ENCODE measurements at regions not wholly inside any gene's neighbourhood (a gene's known extent, or its start where the extent isn't known, plus 50 kb on each side); places are given as distances from the start of the nearest gene placed in this dataset.
"Not testable (repeated sequence)": the region's sequence is repeated elsewhere in the genome, so short reads cannot be mapped to it uniquely, and the experiment has no call there.

DNA sequence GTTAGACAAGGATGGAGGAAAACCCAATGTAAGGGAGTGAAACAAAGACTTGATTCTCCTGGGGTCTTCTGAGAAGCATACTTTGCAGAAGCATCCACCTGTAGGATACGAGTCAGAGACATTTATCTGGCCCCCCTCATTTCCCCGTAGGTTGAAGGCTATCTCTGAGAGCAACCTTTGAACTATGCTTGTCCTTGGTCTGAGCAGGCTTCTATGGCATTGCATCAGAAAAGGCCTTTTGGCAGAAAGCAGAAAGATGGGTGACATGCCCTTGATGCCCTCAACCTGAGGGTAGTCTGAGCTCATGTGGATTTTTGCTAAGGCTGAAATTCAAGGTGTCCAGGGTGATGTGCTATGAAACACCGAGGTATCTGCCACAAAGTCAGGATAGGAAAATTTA lies 131.6 kb upstream of the SGO1 start:
- DNase-seq = no peak

DNA sequence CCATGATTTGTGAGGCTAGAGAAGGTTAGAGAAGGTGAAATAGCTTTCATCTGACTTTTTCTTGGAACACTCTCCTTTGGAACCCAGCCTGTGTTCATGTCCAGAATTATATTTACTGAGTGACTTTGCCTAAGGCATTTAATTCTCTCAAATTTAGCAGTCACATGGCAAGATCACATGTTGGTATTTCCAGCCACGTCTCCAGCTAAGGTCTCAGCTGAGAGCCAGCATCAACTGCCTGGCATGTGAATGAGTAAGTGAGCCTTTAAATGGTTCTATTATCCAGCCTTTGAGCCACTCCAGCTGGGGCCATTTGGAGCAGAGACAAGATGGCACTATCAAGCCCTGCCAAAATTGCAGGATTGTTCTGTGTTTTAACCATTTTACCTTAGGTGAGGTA lies 130.2 kb upstream of the SGO1 start:
- no peak for DNase-seq

DNA sequence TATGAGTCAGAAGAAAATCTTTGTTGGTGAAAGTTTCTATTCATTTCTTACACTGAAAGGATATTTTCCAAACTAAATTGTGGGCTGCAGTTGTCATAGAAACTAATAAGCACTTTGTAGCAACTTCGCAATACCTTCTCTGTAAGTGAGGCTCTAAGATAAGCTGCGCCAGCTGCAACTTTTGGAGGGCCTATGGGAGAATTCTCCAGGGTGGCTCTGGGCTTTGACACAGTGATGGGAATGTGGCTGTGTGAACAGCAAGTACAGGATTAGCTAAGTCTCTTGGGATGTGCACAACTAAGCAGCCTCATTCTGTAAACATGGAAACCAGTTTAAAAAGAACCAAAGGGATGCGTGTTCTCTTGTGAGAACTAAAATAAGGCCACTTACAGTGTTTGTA lies 124.6 kb upstream of the SGO1 start:
- no peak for DNase-seq

DNA sequence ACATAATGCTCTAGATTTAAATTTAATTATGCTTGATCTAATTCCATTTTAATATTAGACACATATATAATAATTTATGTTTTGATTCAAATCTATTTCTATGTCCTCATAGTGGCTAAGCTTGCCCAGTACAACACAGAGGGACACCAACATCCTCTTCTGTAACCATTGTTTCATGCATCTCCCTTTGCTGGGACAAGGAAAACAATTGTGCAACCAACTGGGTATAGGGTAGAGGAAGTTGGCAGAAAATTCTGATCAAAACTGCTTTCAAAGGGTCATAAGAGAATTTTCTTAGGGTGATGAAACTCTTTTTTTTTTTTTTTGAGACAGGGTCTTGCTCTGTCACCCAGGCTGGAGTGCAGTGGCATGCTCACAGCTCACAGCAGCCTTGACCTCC lies 121.4 kb upstream of the SGO1 start:
- no peak for DNase-seq

DNA sequence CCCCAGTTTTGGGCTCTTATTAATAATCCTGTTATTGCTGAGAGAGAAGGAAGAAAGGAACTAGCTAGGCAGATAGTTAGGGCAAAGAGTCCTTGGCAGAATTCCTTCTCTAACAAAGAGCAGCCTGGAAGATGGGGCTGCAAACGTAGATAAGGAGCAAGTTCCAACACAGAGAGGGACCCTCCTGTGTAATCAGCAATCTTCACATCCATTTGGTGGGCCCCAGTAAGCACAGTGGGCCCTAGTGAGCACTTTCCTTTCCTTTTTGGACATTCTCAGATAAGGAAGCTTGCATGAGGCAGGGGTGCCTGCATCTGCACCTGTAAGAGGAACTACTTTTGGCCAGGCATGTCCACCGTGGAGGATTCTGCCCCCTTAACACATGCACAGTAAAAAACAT lies 119.6 kb upstream of the SGO1 start:
- DNase-seq = no peak

DNA sequence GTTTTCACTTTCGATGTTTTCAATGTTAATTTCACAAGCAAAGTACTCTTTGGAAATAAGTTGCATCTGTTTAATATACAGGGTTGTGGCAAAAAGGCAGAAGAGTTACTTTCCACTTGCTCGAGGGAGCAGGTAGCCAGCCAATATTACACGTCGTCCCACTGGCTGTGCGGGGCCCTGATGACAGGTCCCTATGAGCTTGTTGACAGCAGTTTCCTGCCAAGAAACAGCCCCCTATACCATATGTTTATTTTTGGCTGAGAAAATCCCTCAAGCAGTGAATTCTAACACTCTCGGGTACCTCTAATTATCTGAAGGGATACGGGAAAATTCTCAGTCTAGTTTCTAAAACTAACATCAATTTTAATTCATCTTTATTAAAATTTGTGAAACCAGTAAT lies 116.8 kb upstream of the SGO1 start:
- DNase-seq = no peak

DNA sequence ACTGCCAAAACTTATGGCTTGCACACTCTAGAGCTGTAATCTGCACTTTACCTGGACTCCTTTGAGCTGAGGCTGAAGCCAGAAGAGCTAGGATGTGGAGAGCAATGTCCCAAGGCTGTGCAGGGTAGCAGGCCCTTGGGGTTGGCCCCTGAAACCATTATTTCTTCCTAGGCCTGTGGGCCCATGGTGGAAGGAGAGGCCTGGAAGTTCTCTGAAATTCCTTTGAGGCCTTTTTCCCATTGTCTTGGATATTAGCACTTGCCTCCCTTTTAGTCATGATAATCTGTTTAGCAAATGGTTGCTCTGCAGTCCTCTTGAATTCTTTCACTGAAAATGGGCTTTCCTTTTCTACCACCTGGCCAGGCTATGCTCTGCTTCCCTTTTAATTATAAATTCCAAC lies 102.0 kb upstream of the SGO1 start:
- DNase-seq = no peak

DNA sequence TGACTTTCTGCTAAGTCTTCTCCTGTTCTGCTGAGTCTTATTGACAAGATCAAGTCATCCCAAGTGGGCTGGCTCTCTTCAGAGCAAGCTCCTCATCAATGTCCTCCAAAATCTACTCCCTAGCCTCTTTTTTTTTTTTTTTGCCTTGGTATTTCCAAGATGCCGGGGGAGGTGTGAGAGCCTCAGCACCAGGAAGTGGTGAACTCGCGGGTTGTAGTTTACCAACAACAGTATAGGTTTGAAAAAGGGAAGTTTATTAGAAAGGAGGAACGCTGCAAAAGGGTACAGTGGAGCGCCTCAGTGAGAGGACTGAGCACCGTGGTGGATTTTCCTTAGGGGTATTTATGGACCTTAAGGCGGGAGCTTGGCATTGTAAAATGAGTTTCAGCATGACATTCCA lies 94.3 kb upstream of the SGO1 start:
- DNase-seq = no peak

DNA sequence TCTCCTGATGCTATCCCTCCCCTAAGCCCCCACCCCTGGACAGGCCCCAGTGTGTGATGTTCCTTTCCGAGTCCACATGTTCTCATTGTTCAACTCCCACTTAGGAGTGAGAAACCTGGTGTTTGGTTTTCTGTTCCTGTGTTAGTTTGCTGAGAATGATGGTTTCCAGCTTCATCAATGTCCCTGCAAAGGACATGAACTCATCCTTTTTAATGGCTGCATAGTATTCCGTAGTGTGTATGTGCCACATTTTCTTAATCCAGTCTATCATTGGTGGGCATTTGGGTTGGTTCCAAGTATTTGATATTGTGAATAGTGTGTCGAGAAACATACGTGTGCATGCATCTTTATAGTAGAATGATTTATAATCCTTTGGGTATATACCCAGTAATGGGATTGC lies 80.0 kb upstream of the SGO1 start:
- DNase-seq = not testable (repeated sequence)

DNA sequence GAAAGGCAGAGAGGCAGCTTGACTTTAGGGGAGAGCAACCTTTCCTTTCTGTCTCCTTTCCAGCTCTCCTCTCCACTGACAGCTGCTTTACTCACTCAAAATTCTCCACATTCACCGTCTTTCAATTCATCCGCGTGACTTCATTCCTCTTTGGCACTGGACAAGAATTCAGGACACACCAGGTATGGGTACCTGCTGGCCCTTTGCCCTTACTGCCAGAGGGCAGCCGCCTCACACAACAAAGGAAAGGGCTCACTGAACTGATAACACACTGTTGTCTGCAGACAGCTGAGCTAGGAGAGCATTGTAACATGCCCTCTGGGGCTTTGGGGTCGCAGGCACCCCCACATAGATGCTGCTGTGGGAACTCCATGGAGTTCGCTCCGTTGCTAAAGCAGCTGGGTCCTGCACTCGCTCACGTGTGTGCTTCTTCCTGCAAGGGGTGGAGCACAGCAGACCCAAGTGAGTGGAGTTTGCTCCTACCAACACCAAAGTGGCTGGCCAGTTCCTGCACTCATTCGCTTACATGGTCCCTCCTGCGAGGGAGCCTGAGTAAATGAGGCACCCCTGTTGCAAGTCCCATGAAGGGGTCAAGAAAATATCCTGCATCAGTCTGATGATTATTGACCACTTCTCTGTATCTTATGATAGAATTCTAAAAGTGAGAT lies 79.0 kb upstream of the SGO1 start:
- DNase-seq = no peak

DNA sequence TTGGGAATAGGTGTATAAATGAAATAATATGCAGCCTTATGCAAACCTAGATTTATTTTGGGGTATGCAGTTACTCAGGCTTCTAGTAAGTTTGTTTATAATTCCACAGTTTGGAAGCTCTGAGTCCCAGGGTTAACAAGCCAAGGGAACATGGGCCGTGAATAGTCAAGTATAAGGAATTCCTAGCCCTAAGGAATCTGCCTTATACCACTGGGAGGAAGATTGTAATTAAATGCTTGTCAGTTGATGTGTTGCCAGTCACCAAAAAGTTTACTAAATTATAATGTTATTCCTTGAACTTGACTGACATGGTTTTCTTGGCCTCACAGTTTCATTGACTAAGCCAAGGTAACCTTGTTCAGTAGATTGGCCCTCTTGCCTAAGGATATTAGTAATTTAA lies 72.4 kb upstream of the SGO1 start:
- DNase-seq = no peak

DNA sequence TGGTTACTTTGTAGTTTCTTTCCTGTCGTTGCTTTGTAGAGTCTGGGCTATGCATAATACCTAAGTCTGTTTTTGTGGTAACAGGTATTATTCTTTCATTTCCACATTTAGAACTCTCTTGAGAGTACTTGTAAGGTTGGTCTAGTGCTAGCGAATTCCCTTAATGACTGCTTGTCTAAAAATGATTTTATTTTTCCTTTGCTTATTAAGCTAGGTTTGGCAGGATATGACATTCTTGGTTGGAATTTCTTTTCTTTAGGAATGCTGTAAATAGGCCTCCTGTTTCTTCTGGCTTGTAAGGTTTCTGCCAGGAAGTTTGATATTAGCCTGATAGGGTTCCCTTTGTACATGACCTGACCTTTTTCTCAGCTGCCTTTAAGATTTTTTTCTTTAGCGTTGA lies 70.1 kb upstream of the SGO1 start:
- DNase-seq = no peak

DNA sequence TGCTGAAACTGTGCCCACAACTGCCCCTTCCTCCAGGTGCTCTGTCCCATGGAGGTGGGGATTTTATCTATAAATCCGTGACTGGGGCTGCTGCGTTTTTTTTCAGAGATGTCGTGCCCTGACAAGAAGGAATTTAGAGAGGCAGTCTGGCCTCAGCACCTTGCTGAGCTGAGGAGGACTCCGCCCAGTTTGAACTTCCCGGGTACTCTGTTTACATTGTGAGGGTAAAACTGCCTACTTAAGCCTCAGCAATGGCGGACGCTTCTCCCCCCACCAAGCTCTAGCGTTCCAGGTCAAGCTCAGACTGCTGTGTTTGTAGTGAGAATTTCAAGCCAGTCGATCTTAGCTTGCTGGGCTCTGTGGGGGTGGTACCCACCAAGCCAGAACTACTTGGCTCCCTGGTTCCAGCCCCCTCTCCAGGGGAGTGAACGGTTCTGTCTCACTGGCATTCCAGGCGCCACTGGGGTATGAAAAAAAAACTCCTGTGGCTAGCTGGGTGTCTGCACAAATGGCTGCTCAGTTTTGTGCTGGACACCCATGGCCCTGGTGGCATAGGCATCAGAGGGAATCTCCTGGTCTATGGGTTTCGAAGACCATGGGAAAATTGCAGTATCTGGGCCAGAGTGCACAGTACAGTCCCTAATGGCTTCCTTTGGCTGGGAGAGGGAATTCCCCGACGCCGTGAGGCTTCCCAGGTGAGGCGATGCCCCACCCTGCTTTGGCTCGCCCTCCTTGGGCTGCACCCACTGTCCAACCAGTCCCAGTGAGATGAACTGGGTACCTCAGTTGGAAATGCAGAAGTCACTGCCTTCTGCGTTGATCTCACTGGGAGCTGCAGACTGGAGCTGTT lies 68.5 kb upstream of the SGO1 start:
- DNase-seq = peak; percentile 4

DNA sequence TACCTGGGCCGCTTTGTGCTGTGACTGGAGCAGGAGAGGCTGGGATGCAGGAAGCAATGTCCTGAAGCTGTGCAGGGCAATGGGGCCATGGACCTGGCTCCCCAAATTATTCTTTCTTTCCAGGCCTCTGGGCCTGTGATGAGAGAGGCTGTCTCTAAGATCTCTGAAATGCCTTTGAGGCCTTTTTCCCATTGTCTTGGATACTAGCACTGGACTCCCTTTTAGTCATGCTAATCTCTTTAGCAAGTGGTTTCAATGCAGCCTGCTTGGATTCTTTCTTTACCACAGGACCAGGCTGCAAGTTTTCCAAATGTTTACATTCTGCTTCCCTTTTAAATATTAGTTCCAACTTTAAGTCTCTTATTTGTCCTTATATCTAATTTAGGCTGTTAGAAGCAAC lies 64.8 kb upstream of the SGO1 start:
- DNase-seq = no peak

DNA sequence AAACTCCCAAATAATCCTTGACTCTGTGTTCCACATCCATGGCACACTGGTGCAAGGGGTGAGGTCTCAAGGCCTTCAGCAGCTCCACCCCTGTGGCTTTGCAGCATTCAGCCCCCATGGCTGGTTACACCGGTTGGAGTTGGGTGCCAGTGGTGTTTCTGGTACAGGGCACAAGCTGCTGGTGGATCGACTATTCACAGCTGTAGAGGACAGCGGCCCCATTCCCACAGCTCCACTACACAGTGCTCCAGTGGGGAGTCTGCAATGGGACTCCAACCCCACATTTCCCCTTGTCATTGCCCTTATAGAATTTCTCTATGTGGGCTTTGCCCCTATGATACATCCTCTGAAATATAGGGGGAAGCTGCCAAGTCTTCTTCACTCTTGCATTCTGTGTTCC lies 64.3 kb upstream of the SGO1 start:
- DNase-seq = no peak

DNA sequence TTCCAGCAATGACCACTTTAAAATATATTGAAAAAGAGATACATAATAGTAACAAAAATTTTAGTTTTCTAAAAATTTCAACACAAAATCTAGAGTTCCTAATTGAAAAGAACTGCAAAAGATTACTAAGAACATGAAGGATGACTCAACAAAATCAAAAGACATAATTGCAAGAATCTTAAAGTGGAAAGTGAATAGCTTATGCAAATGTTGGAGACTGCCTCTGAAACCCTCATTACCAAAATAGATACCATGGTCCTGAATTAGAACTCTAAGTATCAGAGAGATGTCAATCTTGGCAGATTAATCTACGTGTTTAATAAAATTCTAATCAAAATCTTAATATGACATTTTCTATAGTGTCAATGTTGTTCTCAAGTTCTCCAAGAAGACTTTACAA lies 60.7 kb upstream of the SGO1 start:
- DNase-seq = no peak

DNA sequence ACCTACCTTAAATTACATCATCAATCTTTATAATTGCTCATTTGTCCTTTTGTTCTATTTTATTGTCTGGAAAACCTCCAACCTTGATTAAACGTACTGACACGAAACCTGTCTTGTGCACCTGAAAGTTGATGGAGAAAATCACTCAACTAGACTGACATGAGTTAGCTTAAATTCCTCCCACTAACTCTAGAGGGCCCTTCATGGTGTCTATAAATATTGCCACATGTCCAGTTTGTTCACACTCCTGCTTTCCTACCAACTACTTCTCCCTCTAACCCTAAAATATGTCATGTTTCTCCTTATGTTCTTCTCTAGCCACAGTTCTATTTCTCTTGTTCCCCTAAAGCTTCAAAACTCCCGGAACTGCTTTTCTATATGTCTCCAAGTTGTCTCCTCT lies 59.8 kb upstream of the SGO1 start:
- DNase-seq = no peak

DNA sequence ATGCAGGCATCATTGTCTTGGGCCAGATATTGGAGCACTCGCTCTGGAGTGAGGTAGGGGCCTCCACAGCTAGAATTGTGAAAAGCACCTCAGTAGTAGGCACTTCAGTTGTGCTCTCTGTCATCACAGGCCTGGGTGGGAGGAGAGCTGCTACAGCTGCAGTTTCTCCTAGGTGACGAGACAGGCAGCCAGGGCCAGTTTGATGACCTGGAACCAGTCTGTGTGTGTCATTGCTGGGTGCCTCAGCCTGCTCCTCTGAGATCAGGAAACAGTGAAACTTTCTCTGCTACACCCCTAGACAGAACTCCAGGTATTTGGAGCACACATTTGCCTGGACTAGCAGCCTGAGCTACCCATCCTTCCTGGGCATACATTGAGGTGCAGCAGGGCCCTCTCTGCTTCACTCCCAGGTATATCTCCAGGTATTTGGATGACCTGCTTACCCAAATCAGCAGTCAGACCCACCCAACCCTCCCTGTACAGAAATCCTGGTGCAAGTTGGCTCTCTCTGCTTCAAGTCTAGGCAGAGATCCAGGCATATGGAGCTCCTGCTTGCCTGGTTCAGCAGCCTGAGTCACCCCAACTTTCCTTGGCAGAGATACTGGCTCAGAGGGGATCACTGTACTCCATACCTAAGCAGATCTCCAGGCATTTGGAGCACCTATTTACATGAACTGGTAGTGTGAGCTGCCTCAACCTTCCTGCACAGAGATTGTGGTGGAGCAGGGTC lies 54.3 kb upstream of the SGO1 start:
- DNase-seq = no peak

DNA sequence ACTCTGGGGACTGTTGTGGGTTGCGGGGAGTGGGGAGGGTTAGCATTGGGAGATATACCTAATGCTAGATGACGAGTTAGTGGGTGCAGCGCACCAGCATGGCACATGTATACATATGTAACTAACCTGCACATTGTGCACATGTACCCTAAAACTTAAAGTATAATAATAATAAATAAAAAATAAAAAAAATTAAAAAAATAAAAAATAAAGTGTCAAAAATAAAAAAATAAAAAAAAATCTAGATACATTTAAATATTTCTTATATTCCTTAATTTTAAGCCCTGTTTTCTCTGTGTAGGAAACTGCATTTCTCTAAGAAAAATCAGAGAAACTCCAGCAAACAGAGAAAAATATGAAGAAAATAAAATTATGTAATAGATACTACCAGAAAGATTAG lies 52.2 kb upstream of the SGO1 start:
- not testable (repeated sequence) for DNase-seq

DNA sequence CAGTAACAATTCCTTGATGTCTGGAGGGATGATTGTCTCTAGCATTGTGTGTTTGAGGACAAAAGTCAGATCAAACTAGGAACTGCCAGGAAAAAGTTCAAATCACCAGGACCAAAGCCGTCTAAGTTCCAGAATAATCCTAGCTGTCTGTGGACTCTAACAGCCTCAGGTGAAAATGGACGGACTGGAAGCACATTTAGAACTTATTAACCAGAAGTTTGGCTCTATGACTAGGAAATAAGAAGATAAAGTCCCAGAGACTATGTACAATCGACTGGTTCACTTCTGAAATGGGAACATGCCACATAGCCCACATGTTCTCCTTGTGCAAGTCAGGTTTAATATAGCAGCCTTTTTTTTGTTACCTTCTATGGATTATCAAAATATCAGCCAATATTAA lies 50.6 kb upstream of the SGO1 start:
- no peak for DNase-seq

All from NCI-H2227 treated with DMSO at 0.1 percent for 48 hours (cell line).